ENCODE measurements at regions not wholly inside any gene's neighbourhood (a gene's known extent, or its start where the extent isn't known, plus 50 kb on each side); places are given as distances from the start of the nearest gene placed in this dataset.

GRCh38 chr4:22129454-22130029, 181.0 kb upstream of the KCNIP4 start:
- peaks cover 11% of the 10 kb centered on the region for H3K27me3 Mint-ChIP-seq (ENCODE audit: low read depth)
- DNase-seq (ENCODE audit: low spot score in 2 of 2, unreplicated experiment in 2 of 2), result no peak

GRCh38 chr4:22122062-22122461, 173.5 kb upstream of the KCNIP4 start:
- Mint-ChIP-seq H3K27ac (no peak overlapping the region), H3K36me3 (no peaks in the 10 kb centered on the region), H3K9me3 (peaks cover 26% of the 10 kb centered on the region), H3K27me3 (ENCODE audit: low read depth) (no peaks in the 10 kb centered on the region), H3K4me3 (no peak overlapping the region), H3K4me1 (no peaks in the 10 kb centered on the region)
- TF ChIP-seq, protein P1, sequence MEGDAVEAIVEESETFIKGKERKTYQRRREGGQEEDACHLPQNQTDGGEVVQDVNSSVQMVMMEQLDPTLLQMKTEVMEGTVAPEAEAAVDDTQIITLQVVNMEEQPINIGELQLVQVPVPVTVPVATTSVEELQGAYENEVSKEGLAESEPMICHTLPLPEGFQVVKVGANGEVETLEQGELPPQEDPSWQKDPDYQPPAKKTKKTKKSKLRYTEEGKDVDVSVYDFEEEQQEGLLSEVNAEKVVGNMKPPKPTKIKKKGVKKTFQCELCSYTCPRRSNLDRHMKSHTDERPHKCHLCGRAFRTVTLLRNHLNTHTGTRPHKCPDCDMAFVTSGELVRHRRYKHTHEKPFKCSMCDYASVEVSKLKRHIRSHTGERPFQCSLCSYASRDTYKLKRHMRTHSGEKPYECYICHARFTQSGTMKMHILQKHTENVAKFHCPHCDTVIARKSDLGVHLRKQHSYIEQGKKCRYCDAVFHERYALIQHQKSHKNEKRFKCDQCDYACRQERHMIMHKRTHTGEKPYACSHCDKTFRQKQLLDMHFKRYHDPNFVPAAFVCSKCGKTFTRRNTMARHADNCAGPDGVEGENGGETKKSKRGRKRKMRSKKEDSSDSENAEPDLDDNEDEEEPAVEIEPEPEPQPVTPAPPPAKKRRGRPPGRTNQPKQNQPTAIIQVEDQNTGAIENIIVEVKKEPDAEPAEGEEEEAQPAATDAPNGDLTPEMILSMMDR (IDR thresholded peaks at IDR 0.05; ENCODE audit: unreplicated experiment), result no peak
- no peak for DNase-seq (ENCODE audit: low spot score in 2 of 2, unreplicated experiment in 2 of 2)

More at GRCh38 chr4:22129454-22130029, 181.0 kb upstream of the KCNIP4 start:
- Mint-ChIP-seq H3K4me1 (no peaks in the 10 kb centered on the region), H3K4me3 (no peak overlapping the region), H3K36me3 (no peaks in the 10 kb centered on the region), H3K27ac (no peak overlapping the region), H3K9me3 (peaks cover 3% of the 10 kb centered on the region)
- TF ChIP-seq, protein P1 (IDR thresholded peaks at IDR 0.05; ENCODE audit: unreplicated experiment), result no peak

DNA sequence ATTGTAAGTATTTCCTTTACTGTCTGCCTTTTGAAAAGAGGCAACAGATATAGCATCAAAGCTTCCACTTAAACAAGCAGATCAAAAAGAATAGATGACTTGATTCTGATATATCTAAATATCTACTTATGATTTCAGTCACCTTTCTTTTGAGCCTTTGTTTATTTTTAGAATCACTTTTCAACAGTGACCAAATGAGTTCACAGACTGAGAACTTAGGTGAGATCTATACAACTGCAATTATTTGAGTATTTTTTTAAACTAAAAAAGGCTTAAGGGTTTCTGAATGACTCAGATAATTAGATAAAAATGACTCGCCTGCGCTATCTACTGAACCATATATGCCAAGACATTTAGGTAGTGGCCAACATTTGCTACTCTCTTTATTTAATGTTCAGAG, 166.7 kb upstream of the KCNIP4 start:
- Mint-ChIP-seq H3K27ac (no peak overlapping the region), H3K9me3 (no peaks in the 10 kb centered on the region), H3K4me1 (no peaks in the 10 kb centered on the region), H3K27me3 (ENCODE audit: low read depth) (no peaks in the 10 kb centered on the region), H3K4me3 (no peak overlapping the region), H3K36me3 (no peaks in the 10 kb centered on the region)
- no peak for DNase-seq (ENCODE audit: low spot score in 2 of 2, unreplicated experiment in 2 of 2)
- TF ChIP-seq, protein P1 (IDR thresholded peaks at IDR 0.05; ENCODE audit: unreplicated experiment), result no peak

GRCh38 chr4:22103768-22104167, 155.2 kb upstream of the KCNIP4 start:
- no peak for DNase-seq (ENCODE audit: low spot score in 2 of 2, unreplicated experiment in 2 of 2)
- Mint-ChIP-seq H3K27ac (no peak overlapping the region), H3K4me3 (no peak overlapping the region), H3K36me3 (no peaks in the 10 kb centered on the region), H3K27me3 (ENCODE audit: low read depth) (no peaks in the 10 kb centered on the region), H3K4me1 (no peaks in the 10 kb centered on the region), H3K9me3 (peaks cover 6% of the 10 kb centered on the region)
- TF ChIP-seq, protein P1 (IDR thresholded peaks at IDR 0.05; ENCODE audit: unreplicated experiment), result no peak

- no peaks in the 10 kb centered on the region for H3K4me1 Mint-ChIP-seq
Measured at GRCh38 chr4:22099896-22100295, 151.3 kb upstream of the KCNIP4 start.

More at GRCh38 chr4:22099896-22100295, 151.3 kb upstream of the KCNIP4 start:
- H3K9me3 Mint-ChIP-seq, result no peaks in the 10 kb centered on the region
- DNase-seq (ENCODE audit: low spot score in 2 of 2, unreplicated experiment in 2 of 2), result no peak
- no peaks in the 10 kb centered on the region for H3K36me3 Mint-ChIP-seq
- no peak overlapping the region for H3K4me3 Mint-ChIP-seq
- no peak overlapping the region for H3K27ac Mint-ChIP-seq
- TF ChIP-seq, protein P1 (IDR thresholded peaks at IDR 0.05; ENCODE audit: unreplicated experiment), result no peak
- peaks cover 2% of the 10 kb centered on the region for H3K27me3 Mint-ChIP-seq (ENCODE audit: low read depth)

Measured in mesothelial cell of epicardium (in vitro differentiated cells).